ENCODE measurements at regions not wholly inside any gene's neighbourhood (a gene's known extent, or its start where the extent isn't known, plus 50 kb on each side); places are given as distances from the start of the nearest gene placed in this dataset.
A peak's percentile ranks its signal among the peaks of the same experiment; 100 is the strongest.
"Not testable (repeated sequence)": the region's sequence is repeated elsewhere in the genome, so short reads cannot be mapped to it uniquely, and the experiment has no call there.

- DNase-seq = not testable (repeated sequence)
Measured at GRCh38 chr9:91512235-91512634, 88.6 kb upstream of the NFIL3 start.

DNA sequence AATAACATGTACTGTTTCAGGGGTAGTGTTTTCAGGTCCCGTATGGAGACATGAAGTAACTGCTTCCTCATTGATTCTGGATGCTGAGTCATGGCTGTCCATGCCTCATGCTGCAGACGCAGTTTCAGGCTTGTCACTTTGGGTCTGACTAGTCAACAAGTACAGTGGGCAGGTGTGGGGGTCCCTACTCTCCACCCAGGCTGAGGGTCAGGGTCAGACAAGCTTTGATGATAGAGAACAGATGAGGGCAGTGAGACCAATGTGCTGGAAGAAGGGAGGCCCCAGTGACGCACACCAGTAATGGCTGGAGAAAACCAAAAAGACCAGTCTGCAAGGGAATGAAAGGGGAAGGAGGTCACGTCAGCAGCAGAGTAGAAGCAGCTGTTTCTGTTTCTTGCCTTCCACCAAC lies 80.0 kb upstream of the NFIL3 start:
- no peak for DNase-seq

- no peak for DNase-seq
Measured at GRCh38 chr9:91502913-91503672, 79.5 kb upstream of the NFIL3 start.

DNA sequence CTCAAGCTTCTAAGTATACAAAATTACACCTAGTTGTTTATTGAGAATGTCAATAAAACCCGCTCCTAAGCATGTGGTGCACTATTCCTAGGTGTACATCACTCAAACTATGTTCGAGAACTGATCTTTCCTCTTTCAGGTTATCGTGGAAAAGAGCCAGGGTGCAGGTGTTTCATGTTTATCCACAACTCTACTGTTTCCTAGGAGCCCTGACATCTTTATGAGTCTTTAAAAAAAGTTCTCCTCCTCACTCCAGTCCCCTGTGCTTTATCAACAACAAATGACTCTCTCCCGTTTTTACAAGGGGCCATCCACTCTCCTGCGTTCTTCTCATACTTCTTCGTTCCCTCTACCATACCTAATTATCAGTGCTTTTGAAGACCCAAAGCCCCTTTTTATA lies 78.8 kb upstream of the NFIL3 start:
- no peak for DNase-seq

- DNase-seq = no peak
Measured at GRCh38 chr9:91500509-91501014, 76.9 kb upstream of the NFIL3 start.

DNA sequence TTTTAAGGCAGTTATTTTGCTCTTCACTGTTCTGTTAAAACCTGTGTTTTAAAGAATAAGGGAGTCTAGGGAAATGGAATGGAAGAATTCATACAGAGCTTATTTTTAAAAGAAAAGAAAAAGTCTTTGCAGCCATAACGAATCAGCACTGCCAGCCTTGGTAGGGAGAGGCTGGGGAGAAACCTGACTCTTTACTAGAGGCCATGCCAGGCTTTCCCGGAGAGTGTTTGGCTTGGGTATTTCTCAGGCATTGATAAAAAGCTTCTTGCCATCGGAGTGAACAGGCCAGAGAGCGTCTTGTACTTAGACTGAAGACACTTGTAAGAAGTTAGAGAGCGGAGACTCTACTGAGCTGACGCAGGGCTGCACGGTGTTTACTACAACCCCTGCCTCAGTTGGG lies 72.7 kb upstream of the NFIL3 start:
- no peak for DNase-seq

GRCh38 chr9:91495450-91495849 lies 71.8 kb upstream of the NFIL3 start:
- no peak for DNase-seq

DNA sequence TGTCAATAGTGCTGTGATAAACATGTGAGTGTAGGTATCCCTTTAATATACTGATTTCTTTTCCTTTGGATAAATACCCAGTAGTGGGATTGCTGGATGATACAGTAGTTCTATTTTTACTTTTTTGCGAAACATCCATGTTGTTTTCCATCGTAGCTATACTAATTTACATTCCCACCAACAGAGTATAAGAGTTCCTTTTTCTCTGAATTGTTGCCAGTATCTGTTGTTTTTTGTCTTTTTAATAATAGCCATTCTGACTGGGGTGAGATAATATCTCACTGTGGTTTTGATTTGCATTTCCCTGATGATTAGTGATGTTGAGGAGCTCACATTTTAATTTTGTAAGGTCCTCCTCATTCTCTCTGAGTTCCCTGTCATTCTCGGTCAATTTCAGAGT lies 71.1 kb upstream of the NFIL3 start:
- no peak for DNase-seq

DNA sequence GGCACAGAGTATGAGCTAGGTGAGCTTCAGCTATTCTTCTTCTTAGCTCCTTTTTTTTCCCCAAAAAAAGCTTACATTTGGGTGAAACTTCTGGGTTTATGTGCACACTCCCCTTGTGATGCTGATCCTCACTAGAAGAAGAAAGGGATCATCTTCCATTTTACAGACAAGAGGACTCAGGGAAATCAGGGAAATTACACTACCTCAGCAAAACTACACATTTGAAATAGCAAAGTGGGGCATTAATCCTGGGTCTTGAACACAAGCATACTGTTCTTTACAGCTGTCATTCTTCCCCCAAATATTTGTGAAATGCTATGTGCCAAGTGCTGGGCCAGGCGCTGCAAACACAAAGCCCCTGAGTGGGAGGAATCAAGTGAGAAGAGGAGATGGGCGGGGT lies 68.6 kb upstream of the NFIL3 start:
- DNase-seq = no peak

DNA sequence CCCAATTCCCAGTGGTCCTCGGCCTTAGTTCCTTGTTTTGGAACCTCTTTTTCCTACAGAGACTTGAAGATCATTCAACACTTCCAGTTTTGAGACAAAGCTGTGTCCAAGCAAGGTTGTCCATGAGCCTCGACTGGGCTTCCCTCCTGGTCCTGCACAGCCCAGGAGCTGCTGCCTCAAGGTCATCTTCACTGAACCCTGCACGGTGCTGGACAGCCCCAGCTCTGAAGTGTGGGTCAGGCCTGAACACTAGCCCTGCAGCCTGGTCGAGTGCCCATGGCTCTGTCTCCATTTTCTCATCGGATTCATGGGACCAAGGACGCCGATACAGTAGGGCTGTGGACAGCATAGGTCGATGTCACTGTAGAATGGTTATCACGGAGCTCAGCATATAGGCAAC lies 68.0 kb upstream of the NFIL3 start:
- no peak for DNase-seq

DNA sequence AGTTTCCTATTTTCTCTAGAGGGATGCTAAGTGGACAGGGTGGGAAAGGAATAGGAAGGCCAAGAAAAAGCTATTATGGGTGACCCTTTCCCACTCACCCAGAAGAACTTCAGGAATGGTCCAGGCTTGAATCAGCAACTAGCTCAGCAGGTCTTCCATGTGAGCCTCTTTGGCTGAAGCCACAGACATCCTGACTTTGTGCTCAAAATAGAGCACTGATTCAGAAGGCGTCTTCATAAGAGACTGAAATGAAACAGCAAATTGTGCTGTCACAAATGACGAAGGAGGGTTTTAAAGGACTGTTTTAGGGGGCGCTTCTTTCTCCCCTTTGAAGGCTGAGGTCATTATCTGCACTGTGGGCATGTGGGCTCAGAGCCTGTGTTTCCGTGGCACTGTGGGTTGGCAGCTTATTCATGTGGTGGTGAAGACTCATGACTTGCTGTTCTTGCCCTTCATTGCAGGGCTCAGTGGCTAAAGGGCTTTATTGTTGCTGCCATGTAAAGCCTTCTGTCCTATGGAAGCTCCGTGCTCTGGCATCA lies 65.8 kb upstream of the NFIL3 start:
- no peak for DNase-seq

- DNase-seq = no peak
Measured at GRCh38 chr9:91488341-91488740, 64.7 kb upstream of the NFIL3 start.

GRCh38 chr9:91486699-91487497 lies 63.3 kb upstream of the NFIL3 start:
- DNase-seq = no peak

DNA sequence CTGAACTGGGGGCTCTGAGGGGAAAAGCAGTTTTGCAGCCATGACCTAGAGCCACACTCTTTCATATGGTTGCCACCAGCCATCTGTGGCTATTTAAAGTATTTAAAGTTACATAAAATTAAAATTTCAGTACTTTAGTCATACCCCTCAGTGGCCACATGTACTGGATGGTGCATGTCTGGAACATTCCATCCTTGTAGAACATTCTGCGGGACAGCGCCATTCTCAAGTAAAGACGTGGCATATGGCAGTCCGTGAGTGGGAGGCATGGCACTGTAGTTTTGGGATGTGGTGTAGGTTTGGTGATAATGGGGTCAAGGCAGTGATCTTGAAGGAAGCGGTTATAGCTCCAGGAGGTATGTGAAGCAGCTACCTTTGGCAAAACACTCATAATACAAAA lies 61.4 kb upstream of the NFIL3 start:
- DNase-seq = no peak

- no peak for DNase-seq
Measured at GRCh38 chr9:91483835-91484234, 60.2 kb upstream of the NFIL3 start.

DNA sequence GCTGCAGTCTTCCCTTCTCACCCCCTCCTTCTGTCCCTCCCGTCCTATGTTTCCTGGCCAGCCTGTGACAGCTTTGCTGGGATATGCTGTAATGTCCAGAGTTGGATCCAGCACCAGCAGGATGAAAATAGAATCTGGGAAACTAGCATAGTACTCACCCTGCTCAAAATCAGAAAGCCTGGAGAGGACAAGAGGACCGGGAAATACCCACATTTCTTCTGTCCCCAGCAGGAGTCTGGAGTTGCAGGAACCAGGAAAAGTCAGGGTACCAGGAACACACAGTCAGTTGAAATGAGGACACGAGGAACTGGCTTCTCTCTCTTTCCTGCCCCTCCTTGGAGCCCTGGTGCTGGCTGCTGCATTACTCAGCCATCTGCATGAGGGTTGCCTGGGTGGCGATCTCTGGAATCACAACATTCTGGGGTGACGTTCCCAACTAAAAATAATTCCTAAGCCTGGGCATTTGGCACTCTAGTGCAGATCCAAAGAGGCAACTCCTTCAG lies 59.6 kb upstream of the NFIL3 start:
- DNase-seq = peak; percentile 26

GRCh38 chr9:91481972-91482371 lies 58.3 kb upstream of the NFIL3 start:
- no peak for DNase-seq

- no peak for DNase-seq
Measured at GRCh38 chr9:91477106-91477505, 53.5 kb upstream of the NFIL3 start.

GRCh38 chr9:91474656-91475055 lies 51.0 kb upstream of the NFIL3 start:
- no peak for DNase-seq
